GM12878 (cell line): ENCODE measurements at regions not wholly inside any gene's neighbourhood (a gene's known extent, or its start where the extent isn't known, plus 50 kb on each side); places are given as distances from the start of the nearest gene placed in this dataset.

Experiments
- ATAC-seq: fragments of 200-7000 bp; cut with Tn5 transposase; 3 replicates; pipeline ENCODE4 v1.9.1; 2020; ENCODE audit warnings: mild to moderate bottlenecking, moderate library complexity
- BruUV-seq: library from RNA; stranded (reverse); fragments of 400-500 nt; replicated peaks from 2 replicates; lab custom pipeline; 2021; lab: Mats Ljungman, UMichigan
- CTCF ChIA-PET: fragments of 300-600 bp; sonication (Branson Sonifier 250); formaldehyde crosslinking; extraction: SDS; loops from one replicate; lab custom pipeline; 2021; ENCODE audit warnings: inconsistent platforms; lab: Yijun Ruan, JAX
- POLR2A ChIA-PET: fragments of 350-600 bp; formaldehyde crosslinking; extraction: SDS; loops from one replicate; lab custom pipeline; 2021; ENCODE audit warnings: inconsistent platforms; lab: Charles Lee
- RAD21 ChIA-PET: fragments of 300-600 bp; sonication (Branson Sonifier 250); formaldehyde crosslinking; loops from one replicate; lab custom pipeline; 2023; ENCODE audit warnings: antibody characterized with exemption; ENCODE audit not compliant: unreplicated experiment; lab: Charles Lee
- SMC1A ChIA-PET: fragments of 300-600 bp; sonication (Branson Sonifier 250); formaldehyde crosslinking; loops from one replicate; lab custom pipeline; 2023; ENCODE audit not compliant: unreplicated experiment, uncharacterized antibody; lab: Charles Lee
- DNase-seq: peaks from one replicate; pipeline ENCODE4 v3.0.0-alpha.2; 2011; ENCODE audit warnings: low read depth, low spot score
- FAIRE-seq: peaks from 3 replicates; lab custom pipeline; 2011; peaks lifted over from hg19 to GRCh38; lab: Jason Lieb, UNC
- H2AFZ ChIP-seq: 2 replicates; pipeline ENCODE4 v1.6.0; 2011; ENCODE audit warnings: low read depth, low read length, control low read depth; ENCODE audit not compliant: control insufficient read depth
- H3K27ac ChIP-seq: 2 replicates; pipeline ENCODE4 v1.5.1; 2011; ENCODE audit warnings: control low read depth; ENCODE audit not compliant: control insufficient read depth, insufficient read depth
- H3K27me3 ChIP-seq, 2 experiments: replicated peaks in 1 of 2; 2 replicates each; pipeline versions ENCODE4 v1.6.0 to v1.6.1; 2011; ENCODE audit warnings: low read length in 1 of 2; ENCODE audit not compliant: control insufficient read depth in 2 of 2, insufficient read depth in 2 of 2
- H3K36me3 ChIP-seq, 2 experiments: 2 replicates each; pipeline ENCODE4 v1.5.1; 2011; ENCODE audit warnings: low read length in 1 of 2; ENCODE audit not compliant: control insufficient read depth in 2 of 2, insufficient read depth in 2 of 2
- H3K4me1 ChIP-seq: 2 replicates; pipeline ENCODE4 v1.6.1; 2011; ENCODE audit warnings: mild to moderate bottlenecking, low read length, moderate library complexity, mixed read lengths; ENCODE audit not compliant: control insufficient read depth, insufficient read depth
- H3K4me2 ChIP-seq: 2 replicates; pipeline ENCODE4 v1.6.0; 2011; ENCODE audit warnings: control low read depth; ENCODE audit not compliant: control insufficient read depth, insufficient read depth
- H3K4me3 ChIP-seq: fragments of 200-600 bp; sonication (generic); 2 replicates; pipeline ENCODE4 v1.5.1; 2016
- H3K79me2 ChIP-seq: 2 replicates; pipeline ENCODE4 v1.6.0; 2011; ENCODE audit warnings: low read length; ENCODE audit not compliant: control insufficient read depth, insufficient read depth
- H3K9ac ChIP-seq: 2 replicates; pipeline ENCODE4 v1.8.0; 2011; ENCODE audit warnings: low read length, control low read depth, mixed read lengths; ENCODE audit not compliant: control insufficient read depth, insufficient read depth
- H3K9me3 ChIP-seq: replicated peaks from 3 replicates; pipeline ENCODE4 v1.5.1; 2011; ENCODE audit warnings: mild to moderate bottlenecking, low read length; ENCODE audit not compliant: control insufficient read depth, insufficient read depth
- H4K20me1 ChIP-seq: 2 replicates; pipeline ENCODE4 v1.6.0; 2011; ENCODE audit not compliant: control insufficient read depth, insufficient read depth
- ATF7 ChIP-seq: fragments of 450-650 bp; IDR thresholded peaks from 2 replicates; pipeline ENCODE4 v1.6.1; 2016; ENCODE audit warnings: low read depth, mild to moderate bottlenecking
- FOXK2 ChIP-seq: fragments of 450-650 bp; IDR thresholded peaks from 2 replicates; pipeline ENCODE4 v1.6.1; 2017; ENCODE audit warnings: mild to moderate bottlenecking, moderate library complexity
- JUND ChIP-seq: IDR thresholded peaks from 2 replicates; pipeline ENCODE4 v1.6.1; 2012; ENCODE audit warnings: low read depth, mild to moderate bottlenecking, low read length, improper control_type of control experiment, moderate library complexity
- NBN ChIP-seq: fragments of 450-650 bp; IDR thresholded peaks from 2 replicates; pipeline ENCODE4 v1.6.1; 2016
- NFYA ChIP-seq: IDR thresholded peaks from 2 replicates; pipeline ENCODE4 v1.6.1; 2011; ENCODE audit warnings: low read depth, mild to moderate bottlenecking, low read length, improper control_type of control experiment, borderline replicate concordance
- NR2F1 ChIP-seq: fragments of 450-650 bp; conservative IDR thresholded peaks from 2 replicates; pipeline ENCODE4 v1.6.1; 2017; ENCODE audit warnings: mild to moderate bottlenecking
- PAX8 ChIP-seq: fragments of 450-650 bp; IDR thresholded peaks from 2 replicates; pipeline ENCODE4 v1.6.1; 2017; ENCODE audit warnings: mild to moderate bottlenecking, moderate library complexity
- RB1 ChIP-seq: fragments of 450-650 bp; formaldehyde crosslinking; IDR thresholded peaks from 2 replicates; pipeline ENCODE4 v1.6.1; 2017; ENCODE audit warnings: mild to moderate bottlenecking, borderline replicate concordance
- RCOR1 ChIP-seq: conservative IDR thresholded peaks from 2 replicates; pipeline ENCODE4 v1.6.1; 2012; ENCODE audit warnings: low read depth, low read length, improper control_type of control experiment
- SMAD5 ChIP-seq: IDR thresholded peaks from 2 replicates; pipeline ENCODE4 v1.6.1; 2016; ENCODE audit warnings: antibody characterized with exemption, low read depth
- WRNIP1 ChIP-seq: IDR thresholded peaks from 2 replicates; pipeline ENCODE4 v1.6.1; 2011; ENCODE audit warnings: low read depth, low read length, improper control_type of control experiment, borderline replicate concordance
- ZNF217 ChIP-seq: fragments of 450-650 bp; IDR thresholded peaks from 2 replicates; pipeline ENCODE4 v1.6.1; 2017; ENCODE audit warnings: antibody characterized with exemption, mild to moderate bottlenecking
- WGBS: methylation state at CpG from one replicate; pipeline ENCODE4 v1.1.6; 2016; ENCODE audit warnings: low lambda C conversion rate; ENCODE audit not compliant: insufficient replicate concordance, insufficient coverage; ENCODE audit errors: missing lambda C conversion rate; 5-methylcytosine and 5-hydroxymethylcytosine counted together
- in situ Hi-C: fragments of 300-500 bp; cut with MboI; formaldehyde crosslinking; loops from 9 replicates; pipeline ENCODE4 v1.14.3; 2018; ENCODE audit warnings: mixed read lengths
- intact Hi-C: fragments of 100-400 bp; cut with micrococcal nuclease; formaldehyde crosslinking; loops from one replicate; pipeline ENCODE4 v1.14.2; 2022; ENCODE audit not compliant: unreplicated experiment
- TF ChIP-seq, protein P1 (sequence below): fragments of 450-650 bp; IDR thresholded peaks from 2 replicates; pipeline ENCODE4 v1.6.1; 2017; ENCODE audit warnings: mild to moderate bottlenecking, low read depth, inconsistent platforms; ENCODE audit not compliant: poor library complexity, severe bottlenecking
- TF ChIP-seq, protein P2 (sequence below): fragments of 450-650 bp; IDR thresholded peaks from 2 replicates; pipeline ENCODE4 v1.6.1; 2018; ENCODE audit warnings: mild to moderate bottlenecking, low read depth, moderate library complexity; ENCODE audit not compliant: partially characterized antibody

DNA sequence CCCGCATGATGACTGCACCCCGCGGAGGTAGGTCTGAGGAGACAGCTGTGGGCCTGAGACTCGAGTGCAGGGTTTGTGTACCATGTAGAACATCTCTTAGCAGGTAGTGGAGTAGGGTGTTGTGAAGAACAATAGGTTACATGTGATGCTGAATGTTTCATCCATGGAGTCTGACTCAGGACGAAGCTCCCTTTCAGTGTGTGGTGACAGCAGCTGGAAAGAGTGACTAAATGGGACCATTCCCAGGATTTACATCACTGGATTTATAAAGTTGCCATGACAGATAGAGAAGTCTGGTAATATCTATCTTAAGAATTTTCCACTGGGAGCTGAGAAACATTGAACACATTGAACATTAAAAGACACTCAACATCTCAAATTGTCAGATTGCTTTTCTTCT lies 259.6 kb upstream of the RGS6 start (continued):
- TF ChIP-seq, protein P1, sequence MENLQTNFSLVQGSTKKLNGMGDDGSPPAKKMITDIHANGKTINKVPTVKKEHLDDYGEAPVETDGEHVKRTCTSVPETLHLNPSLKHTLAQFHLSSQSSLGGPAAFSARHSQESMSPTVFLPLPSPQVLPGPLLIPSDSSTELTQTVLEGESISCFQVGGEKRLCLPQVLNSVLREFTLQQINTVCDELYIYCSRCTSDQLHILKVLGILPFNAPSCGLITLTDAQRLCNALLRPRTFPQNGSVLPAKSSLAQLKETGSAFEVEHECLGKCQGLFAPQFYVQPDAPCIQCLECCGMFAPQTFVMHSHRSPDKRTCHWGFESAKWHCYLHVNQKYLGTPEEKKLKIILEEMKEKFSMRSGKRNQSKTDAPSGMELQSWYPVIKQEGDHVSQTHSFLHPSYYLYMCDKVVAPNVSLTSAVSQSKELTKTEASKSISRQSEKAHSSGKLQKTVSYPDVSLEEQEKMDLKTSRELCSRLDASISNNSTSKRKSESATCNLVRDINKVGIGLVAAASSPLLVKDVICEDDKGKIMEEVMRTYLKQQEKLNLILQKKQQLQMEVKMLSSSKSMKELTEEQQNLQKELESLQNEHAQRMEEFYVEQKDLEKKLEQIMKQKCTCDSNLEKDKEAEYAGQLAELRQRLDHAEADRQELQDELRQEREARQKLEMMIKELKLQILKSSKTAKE = no peak
- no peak for TF ChIP-seq NFYA
- TF ChIP-seq RB1 = no peak
- TF ChIP-seq ATF7 = no peak
- TF ChIP-seq PAX8 = no peak
- no peak for TF ChIP-seq SMAD5
- no peak for TF ChIP-seq NBN

DNA sequence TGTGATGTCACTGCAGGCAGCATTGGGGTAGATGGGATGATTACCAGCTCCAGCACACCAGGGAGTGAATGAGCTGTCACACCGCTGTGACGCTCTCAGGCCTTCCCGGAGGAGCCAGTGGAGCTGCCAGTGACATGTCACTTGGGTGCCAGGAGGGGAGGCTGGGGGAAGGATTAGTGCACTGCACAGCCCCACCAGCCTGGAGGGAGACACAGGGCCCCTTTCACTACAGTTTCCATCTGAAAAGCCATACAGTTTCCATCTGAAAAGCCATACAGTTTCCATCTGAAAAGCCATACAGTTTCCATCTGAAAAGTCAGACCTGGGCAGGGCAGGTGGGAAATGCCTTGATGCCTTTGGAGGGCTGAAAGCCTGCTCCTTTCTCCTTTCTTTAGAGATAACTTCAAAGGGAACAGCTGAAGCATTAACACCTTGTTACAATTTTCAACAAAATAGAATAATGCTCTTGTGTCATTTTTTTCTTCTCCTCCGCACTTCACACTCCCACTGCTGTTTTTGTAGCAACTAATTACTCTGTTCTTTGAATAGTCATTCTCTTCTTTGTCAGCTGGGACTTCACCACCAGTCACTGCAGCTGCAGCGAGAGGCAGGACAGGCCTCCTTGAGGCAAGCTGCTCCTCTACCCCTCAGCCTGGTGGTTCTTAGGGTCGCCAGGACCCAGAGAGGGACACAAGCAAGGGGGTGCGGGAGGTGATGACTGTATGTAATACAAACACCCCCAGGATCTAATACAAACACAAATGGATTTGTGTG lies 256.9 kb upstream of the RGS6 start:
- Histone ChIP-seq H3K79me2 (no peaks in the 10 kb centered on the region), H3K9ac (no peak overlapping the region), H3K4me2 (no peak overlapping the region), H3K4me1 (peaks cover 6% of the 10 kb centered on the region), H3K27me3 (no peaks in the 10 kb centered on the region), H3K4me3 (no peak overlapping the region), H3K27ac (no peak overlapping the region), H3K36me3 (peaks cover 8 to 19% of the 10 kb centered on the region in 2 experiments), H4K20me1 (no peaks in the 10 kb centered on the region; the same call in 1 of the 2 replicates), H2AFZ (no peak overlapping the region), H3K9me3 (no peaks in the 10 kb centered on the region; the same call in 2 of the 3 replicates)
- ChIA-PET CTCF (no interaction called here), POLR2A (interaction anchor here (0.6 to 1.1 kb wide), 2 partner anchors 8 to 10 kb away, joined by 3 to 4 read pairs; no protein-coding TSS in a partner anchor), SMC1A (interaction anchor here (0.9 kb wide), 1 partner anchor 179 kb away, joined by 3 read pairs; no protein-coding TSS in a partner anchor), RAD21 (interaction anchor here (0.6 kb wide), 1 partner anchor 22 kb away, joined by 3 read pairs; no protein-coding TSS in a partner anchor)
- intact Hi-C loops = no loop called here
- in situ Hi-C loops = no loop called here
- ATAC-seq (no peak), DNase-seq (no peak), FAIRE-seq (no peak)
- 97% methylated on average over 7 of the region's 7 CpGs for WGBS
- BruUV-seq = no TSS peak
- TF ChIP-seq, protein P2, sequence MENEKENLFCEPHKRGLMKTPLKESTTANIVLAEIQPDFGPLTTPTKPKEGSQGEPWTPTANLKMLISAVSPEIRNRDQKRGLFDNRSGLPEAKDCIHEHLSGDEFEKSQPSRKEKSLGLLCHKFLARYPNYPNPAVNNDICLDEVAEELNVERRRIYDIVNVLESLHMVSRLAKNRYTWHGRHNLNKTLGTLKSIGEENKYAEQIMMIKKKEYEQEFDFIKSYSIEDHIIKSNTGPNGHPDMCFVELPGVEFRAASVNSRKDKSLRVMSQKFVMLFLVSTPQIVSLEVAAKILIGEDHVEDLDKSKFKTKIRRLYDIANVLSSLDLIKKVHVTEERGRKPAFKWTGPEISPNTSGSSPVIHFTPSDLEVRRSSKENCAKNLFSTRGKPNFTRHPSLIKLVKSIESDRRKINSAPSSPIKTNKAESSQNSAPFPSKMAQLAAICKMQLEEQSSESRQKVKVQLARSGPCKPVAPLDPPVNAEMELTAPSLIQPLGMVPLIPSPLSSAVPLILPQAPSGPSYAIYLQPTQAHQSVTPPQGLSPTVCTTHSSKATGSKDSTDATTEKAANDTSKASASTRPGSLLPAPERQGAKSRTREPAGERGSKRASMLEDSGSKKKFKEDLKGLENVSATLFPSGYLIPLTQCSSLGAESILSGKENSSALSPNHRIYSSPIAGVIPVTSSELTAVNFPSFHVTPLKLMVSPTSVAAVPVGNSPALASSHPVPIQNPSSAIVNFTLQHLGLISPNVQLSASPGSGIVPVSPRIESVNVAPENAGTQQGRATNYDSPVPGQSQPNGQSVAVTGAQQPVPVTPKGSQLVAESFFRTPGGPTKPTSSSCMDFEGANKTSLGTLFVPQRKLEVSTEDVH = no peak
- TF ChIP-seq WRNIP1 = no peak
- no peak for TF ChIP-seq NR2F1
- TF ChIP-seq JUND = no peak
- TF ChIP-seq FOXK2 = no peak
- TF ChIP-seq NFYA = no peak
- TF ChIP-seq ZNF217 = no peak
- no peak for TF ChIP-seq RCOR1
- TF ChIP-seq, all 136 proteins: peak for 0
